Esophagus muscularis mucosa (tissue), 4 donors: ENCODE measurements at regions not wholly inside any gene's neighbourhood (a gene's known extent, or its start where the extent isn't known, plus 50 kb on each side); places are given as distances from the start of the nearest gene placed in this dataset.
"Not testable (repeated sequence)": the region's sequence is repeated elsewhere in the genome, so short reads cannot be mapped to it uniquely, and the experiment has no call there.

Experiments used
- DNase-seq: peaks from one replicate; pipeline ENCODE4 v3.0.0-alpha.2; 2017; ENCODE audit errors: extremely low spot score
- H3K27ac ChIP-seq, 4 donors: fragments of 200-600 bp; sonication (generic); replicated peaks in 1 of 4; 1 replicate in 3 of 4; 2 replicates in 1 of 4; pipeline ENCODE4 v1.5.1; 2016 to 2019; ENCODE audit warnings: mild to moderate bottlenecking in 1 of 4
- H3K27me3 ChIP-seq, 4 donors: fragments of 200-600 bp; sonication (generic); one replicate each; pipeline versions ENCODE4 v1.5.1 to v1.6.0; 2016 to 2019
- H3K36me3 ChIP-seq, 4 donors: fragments of 200-600 bp; sonication (generic); one replicate each; pipeline ENCODE4 v1.5.1; 2016 to 2019
- H3K4me1 ChIP-seq, 4 donors: fragments of 200-600 bp; sonication (generic); one replicate each; pipeline ENCODE4 v1.5.1; 2016 to 2019
- H3K4me3 ChIP-seq, 4 donors: fragments of 200-600 bp; sonication (generic); 1 replicate in 2 of 4; 2 replicates in 2 of 4; pipeline ENCODE4 v1.5.1; 2016 to 2019; ENCODE audit warnings: mild to moderate bottlenecking in 4 of 4, moderate library complexity in 1 of 4
- H3K9me3 ChIP-seq, 4 donors: fragments of 200-600 bp; sonication (generic); 1 replicate in 3 of 4; 2 replicates in 1 of 4; pipeline ENCODE4 v1.5.1; 2016 to 2019
- CTCF ChIP-seq, 3 experiments: fragments of 200-600 bp in 2 of 3; fragments of 450-650 bp in 1 of 3; sonication (generic) in 2 of 3; IDR thresholded peaks; one replicate each; pipeline ENCODE4 v1.5.1; 2017 to 2019; ENCODE audit warnings: antibody characterized with exemption in 3 of 3, mild to moderate bottlenecking in 2 of 3, moderate library complexity in 1 of 3
- EP300 ChIP-seq: sonication (generic); formaldehyde crosslinking; IDR thresholded peaks from one replicate; pipeline ENCODE4 v1.6.1; 2017; ENCODE audit warnings: antibody characterized with exemption
- POLR2A ChIP-seq: fragments of 450-650 bp; IDR thresholded peaks from one replicate; pipeline ENCODE4 v1.6.1; 2017; ENCODE audit warnings: antibody characterized with exemption, moderate library complexity, mild to moderate bottlenecking, low read depth
- POLR2AphosphoS5 ChIP-seq, 2 donors: sonication (generic); formaldehyde crosslinking; IDR thresholded peaks; one replicate each; pipeline ENCODE4 v1.6.1; 2017; ENCODE audit warnings: antibody characterized with exemption in 2 of 2
- WGBS: methylation state at CpG from one replicate; pipeline ENCODE4 v1.1.5; 2018; 5-methylcytosine and 5-hydroxymethylcytosine counted together
- intact Hi-C: fragments of 100-400 bp; cut with DNase I; formaldehyde crosslinking; loops from one replicate; pipeline ENCODE4 v1.15.1; 2023

GRCh38 chr10:46169736-46170135, 117.1 kb upstream of the ANTXRL start:
- H3K4me3 ChIP-seq = no peak overlapping the region
- H3K4me1 ChIP-seq = no peaks in the 10 kb centered on the region
- no peak for DNase-seq
- H3K27me3 ChIP-seq = no peaks in the 10 kb centered on the region
- H3K27ac ChIP-seq = no peak overlapping the region
- TF ChIP-seq CTCF (IDR thresholded peaks at IDR 0.05) (no peak), POLR2A (no peak), POLR2AphosphoS5 (IDR thresholded peaks at IDR 0.05) (no peak), EP300 (no peak)
- intact Hi-C loops = no loop called here
- peaks cover 0 to 16% (median 6%) of the 10 kb centered on the region in 4 donors for H3K9me3 ChIP-seq
- H3K36me3 ChIP-seq = no peaks in the 10 kb centered on the region

DNA sequence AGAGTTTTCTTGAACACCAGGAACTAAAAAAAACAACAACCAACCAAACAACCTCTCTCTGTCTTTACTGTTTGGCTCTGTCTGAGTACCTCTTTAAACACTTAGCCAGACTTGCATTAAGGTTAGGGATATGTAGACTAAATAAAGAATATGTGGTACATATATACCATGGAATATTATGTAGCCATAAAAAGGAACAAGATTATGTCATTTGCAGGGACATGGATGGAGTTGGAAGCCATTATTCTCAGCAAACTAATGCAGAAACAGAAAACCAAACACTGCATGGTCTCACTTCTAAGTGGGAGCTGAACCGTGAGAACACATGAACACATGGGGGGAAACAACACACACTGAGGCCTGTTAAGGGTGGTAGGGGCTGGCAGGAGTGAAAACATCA, 116.0 kb upstream of the ANTXRL start:
- intact Hi-C loops = no loop called here
- H3K4me1 ChIP-seq = no peaks in the 10 kb centered on the region

DNA sequence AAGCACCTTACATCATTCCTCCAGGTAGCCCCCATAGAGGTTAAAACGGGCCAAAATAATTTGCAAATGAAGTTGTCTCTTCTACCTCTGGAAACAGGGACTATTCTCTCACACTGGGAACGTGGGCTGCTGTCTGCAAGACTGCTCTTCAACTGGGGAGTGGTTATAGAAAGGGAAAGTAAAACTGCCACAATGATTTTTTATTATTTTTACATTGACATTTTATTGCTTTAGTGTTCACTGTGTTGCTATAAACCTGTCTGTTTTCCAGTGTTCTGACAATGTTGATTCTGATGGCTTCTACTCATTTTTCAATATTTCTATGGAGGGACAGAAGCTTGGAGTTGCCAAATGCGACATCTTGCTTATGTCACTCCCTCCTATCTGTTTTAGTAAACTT, 115.1 kb upstream of the ANTXRL start:
- H3K4me3 ChIP-seq = no peak overlapping the region
- TF ChIP-seq EP300 (no peak), POLR2A (no peak)
- H3K27me3 ChIP-seq = no peaks in the 10 kb centered on the region
- H3K4me1 ChIP-seq = no peaks in the 10 kb centered on the region
- peaks cover 0 to 16% (median 6%) of the 10 kb centered on the region in 4 donors for H3K9me3 ChIP-seq
- DNase-seq = no peak
- H3K36me3 ChIP-seq = no peaks in the 10 kb centered on the region
- H3K27ac ChIP-seq = no peak overlapping the region
- WGBS = 60% methylated on average over 3 of the region's 3 CpGs
- intact Hi-C loops = no loop called here

More for the DNA sequence above, 116.0 kb upstream of the ANTXRL start:
- 100% methylated on average over 1 of the region's 1 CpG for WGBS
- Histone ChIP-seq H3K36me3 (no peaks in the 10 kb centered on the region), H3K4me3 (no peak overlapping the region), H3K27me3 (no peaks in the 10 kb centered on the region), H3K9me3 (peaks cover 0 to 16% (median 6%) of the 10 kb centered on the region in 4 donors), H3K27ac (no peak overlapping the region)
- no peak for DNase-seq
- no peak for TF ChIP-seq EP300
- TF ChIP-seq CTCF (IDR thresholded peaks at IDR 0.05) = no peak
- TF ChIP-seq POLR2A = no peak
- TF ChIP-seq POLR2AphosphoS5 (IDR thresholded peaks at IDR 0.05) = no peak

GRCh38 chr10:46175296-46175695, 111.5 kb upstream of the ANTXRL start:
- intact Hi-C loops = no loop called here
- H3K4me3 ChIP-seq = no peak overlapping the region

GRCh38 chr10:46175831-46176230, 111.0 kb upstream of the ANTXRL start:
- H3K4me1 ChIP-seq = no peaks in the 10 kb centered on the region
- no peaks in the 10 kb centered on the region for H3K9me3 ChIP-seq
- no peak overlapping the region for H3K27ac ChIP-seq
- no peak for DNase-seq
- H3K36me3 ChIP-seq = no peaks in the 10 kb centered on the region
- no peaks in the 10 kb centered on the region for H3K27me3 ChIP-seq
- no peak for TF ChIP-seq POLR2AphosphoS5 (IDR thresholded peaks at IDR 0.05)
- no peak for TF ChIP-seq CTCF (IDR thresholded peaks at IDR 0.05)
- no peak for TF ChIP-seq POLR2A
- no peak for TF ChIP-seq EP300
- intact Hi-C loops = no loop called here
- H3K4me3 ChIP-seq = no peak overlapping the region

More at GRCh38 chr10:46175296-46175695, 111.5 kb upstream of the ANTXRL start:
- Histone ChIP-seq H3K36me3 (no peaks in the 10 kb centered on the region), H3K4me1 (no peaks in the 10 kb centered on the region), H3K9me3 (peaks cover 0 to 5% (median under 1%) of the 10 kb centered on the region in 4 donors), H3K27me3 (no peaks in the 10 kb centered on the region), H3K27ac (no peak overlapping the region)
- 48% methylated on average over 1 of the region's 1 CpG for WGBS
- DNase-seq = no peak
- TF ChIP-seq POLR2AphosphoS5 (IDR thresholded peaks at IDR 0.05) (no peak), CTCF (IDR thresholded peaks at IDR 0.05) (no peak), POLR2A (no peak), EP300 (no peak)

DNA sequence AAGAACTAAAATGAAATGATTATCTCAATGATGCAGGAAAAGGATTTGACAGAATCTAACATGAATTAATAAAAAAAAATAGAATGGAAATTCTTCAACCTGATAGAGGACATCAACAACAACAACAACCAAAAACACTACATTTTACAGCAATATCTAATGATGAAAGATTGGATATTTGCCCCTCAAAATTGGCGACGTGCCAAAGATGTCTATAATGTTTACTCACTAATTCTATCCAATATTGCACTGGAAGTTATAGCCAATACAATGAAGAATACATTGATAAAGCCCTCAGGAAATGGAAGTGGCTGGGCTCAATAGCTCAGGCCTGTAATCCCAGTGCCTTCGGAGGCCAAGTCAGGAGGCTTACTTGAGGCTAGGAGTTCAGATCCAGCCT, 99.4 kb upstream of the ANTXRL start:
- H3K4me3 ChIP-seq, H3K36me3 ChIP-seq, H3K4me1 ChIP-seq, H3K27ac ChIP-seq, DNase-seq, H3K27me3 ChIP-seq, H3K9me3 ChIP-seq, intact Hi-C loops: not testable (repeated sequence)
- WGBS = 92% methylated on average over 3 of the region's 3 CpGs
